HG03565 (cell line): ENCODE measurements at regions not wholly inside any gene's neighbourhood (a gene's known extent, or its start where the extent isn't known, plus 50 kb on each side); places are given as distances from the start of the nearest gene placed in this dataset.

Source experiments
- ATAC-seq: cut with Tn5 transposase; IDR thresholded peaks from one replicate; pipeline ENCODE4 v1.9.1; 2021; ENCODE audit warnings: mild to moderate bottlenecking, moderate library complexity; ENCODE audit not compliant: unreplicated experiment

- no peak for ATAC-seq
Observed at GRCh38 chr7:19235680-19236079, 90.5 kb upstream of the FERD3L start.

DNA sequence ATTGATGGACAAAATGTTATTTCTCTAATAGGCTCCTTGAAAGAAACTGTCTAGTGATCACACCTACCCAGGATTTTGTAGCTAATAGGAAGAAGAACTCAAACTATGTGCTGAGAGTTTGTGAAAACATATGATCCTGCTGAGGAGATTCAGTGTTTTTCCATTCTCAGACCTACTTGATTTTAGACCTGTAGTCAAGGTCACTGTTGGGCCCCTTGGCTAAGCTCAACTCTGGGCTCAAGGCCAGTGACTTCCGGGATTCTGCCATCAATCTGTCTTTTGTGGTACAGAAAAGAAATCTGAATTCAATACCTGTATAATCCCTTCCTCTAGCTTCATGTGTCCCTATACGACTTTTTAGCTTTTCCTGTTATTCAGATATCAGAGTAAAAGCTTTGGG, 79.7 kb upstream of the FERD3L start:
- ATAC-seq = no peak

GRCh38 chr7:19215412-19215811, 70.2 kb upstream of the FERD3L start:
- ATAC-seq = no peak

GRCh38 chr7:19213746-19214145, 68.5 kb upstream of the FERD3L start:
- no peak for ATAC-seq

DNA sequence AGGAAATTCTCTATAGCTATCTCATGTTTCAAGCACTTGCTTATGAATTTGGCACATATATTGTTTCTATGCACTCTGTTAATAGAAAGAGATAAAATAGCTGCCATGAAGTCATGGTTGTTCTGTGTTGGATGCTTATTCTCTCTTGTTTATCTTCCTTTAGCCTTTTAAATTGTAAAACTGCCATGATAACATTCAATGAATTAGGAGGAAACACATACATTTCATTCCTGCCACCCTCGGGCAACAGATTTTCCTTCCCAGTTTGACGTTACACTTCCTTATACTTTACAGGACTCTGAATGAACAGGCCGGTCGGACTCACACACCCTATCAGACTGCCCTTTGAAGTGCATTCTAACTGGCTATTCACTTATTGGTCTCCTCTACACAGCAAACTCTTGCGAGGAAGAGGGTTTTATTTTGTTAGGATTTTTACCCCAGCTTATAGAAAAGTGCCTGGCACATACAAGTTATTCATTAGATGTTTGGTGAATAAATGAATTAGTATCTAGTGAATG, 65.7 kb upstream of the FERD3L start:
- ATAC-seq = no peak

DNA sequence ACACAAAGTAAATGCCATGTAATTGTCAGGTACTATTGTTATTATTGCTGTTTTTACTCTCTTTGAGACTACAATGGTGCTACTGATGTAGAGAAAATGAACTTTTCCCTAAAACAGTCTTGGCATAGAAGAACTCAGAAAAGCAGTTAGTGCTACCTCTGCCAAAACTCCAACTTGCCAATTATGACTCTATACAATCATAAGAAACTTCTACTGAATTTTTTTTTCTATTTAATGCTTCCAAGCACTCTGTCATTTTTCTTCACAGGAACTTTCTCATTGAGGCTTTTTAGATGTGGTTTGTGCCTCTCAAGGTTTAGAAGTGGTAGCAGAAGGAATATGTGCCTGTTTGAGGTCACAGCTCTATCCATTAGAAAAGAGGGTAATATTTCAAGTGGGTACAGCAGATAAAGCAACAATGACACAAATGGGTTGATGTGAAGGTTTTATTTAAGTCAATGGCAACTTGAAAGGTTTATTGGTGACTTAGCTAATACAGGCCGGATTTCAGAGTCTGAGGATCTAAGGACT, 64.0 kb upstream of the FERD3L start:
- no peak for ATAC-seq

GRCh38 chr7:19206721-19207120, 61.5 kb upstream of the FERD3L start:
- no peak for ATAC-seq

- no peak for ATAC-seq
Observed at GRCh38 chr7:19203686-19204085, 58.5 kb upstream of the FERD3L start.

- no peak for ATAC-seq
Observed at GRCh38 chr7:19202599-19202998, 57.4 kb upstream of the FERD3L start.
